Endometrium (tissue), 2 donors: ENCODE measurements at regions not wholly inside any gene's neighbourhood (a gene's known extent, or its start where the extent isn't known, plus 50 kb on each side); places are given as distances from the start of the nearest gene placed in this dataset.

ENCODE experiments used
- FAIRE-seq: peaks from 2 replicates; lab custom pipeline; 2012; peaks lifted over from hg19 to GRCh38; lab: Jason Lieb, UNC
- donor health status: control.
- donor health status: control.

- FAIRE-seq, result no peak
Measured at GRCh38 chr11:121740902-121741301, 288.1 kb upstream of the SORL1-AS1 start.

DNA sequence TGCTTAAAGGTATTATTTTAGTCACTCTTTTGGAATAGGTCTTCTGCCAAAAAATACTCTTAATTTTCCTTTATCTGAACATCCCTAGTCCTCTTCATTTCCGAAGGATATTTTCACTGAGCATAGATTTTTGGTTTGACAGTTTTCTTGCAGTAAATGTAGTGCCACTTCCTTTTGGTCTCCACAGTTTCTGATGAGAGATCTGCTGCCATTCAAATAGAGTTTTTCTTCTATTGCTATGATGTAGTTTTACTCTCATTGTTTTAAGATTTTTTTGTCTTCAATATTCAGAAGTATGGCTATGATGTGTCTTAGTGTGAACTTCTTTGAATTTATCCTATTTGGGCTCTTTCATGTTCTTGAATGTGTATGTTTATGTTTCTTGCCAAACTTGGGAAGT, 281.1 kb upstream of the SORL1-AS1 start:
- no peak for FAIRE-seq

GRCh38 chr11:121727942-121728341, 275.2 kb upstream of the SORL1-AS1 start:
- FAIRE-seq, result no peak

GRCh38 chr11:121723246-121723741, 270.5 kb upstream of the SORL1-AS1 start:
- FAIRE-seq, result no peak

GRCh38 chr11:121722431-121723245, 269.9 kb upstream of the SORL1-AS1 start:
- FAIRE-seq, result peak; percentile 63

GRCh38 chr11:121721961-121722360, 269.2 kb upstream of the SORL1-AS1 start:
- FAIRE-seq, result no peak

DNA sequence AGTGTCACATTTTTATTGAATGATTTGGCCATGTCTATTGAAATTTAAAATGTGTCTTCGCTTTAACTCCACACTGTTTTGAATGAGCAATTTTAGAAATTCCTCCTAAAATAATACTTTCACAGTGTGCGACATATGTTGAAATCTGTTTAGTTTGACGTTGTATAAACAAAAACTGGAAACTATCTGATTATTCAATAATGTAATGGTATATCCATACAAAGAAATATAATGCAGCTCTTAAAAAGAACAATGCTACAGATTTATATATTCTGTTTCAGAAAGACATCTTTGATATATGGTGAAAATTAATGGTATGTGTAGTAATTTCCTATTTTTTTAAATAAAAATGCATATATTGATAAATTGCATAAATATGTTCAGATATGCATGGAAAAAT, 268.7 kb upstream of the SORL1-AS1 start:
- peak; percentile 60 for FAIRE-seq

GRCh38 chr11:121717296-121717695, 264.5 kb upstream of the SORL1-AS1 start:
- FAIRE-seq, result no peak

- FAIRE-seq, result no peak
Measured at GRCh38 chr11:121716060-121716459, 263.3 kb upstream of the SORL1-AS1 start.

- no peak for FAIRE-seq
Measured at GRCh38 chr11:121715405-121715804, 262.6 kb upstream of the SORL1-AS1 start.

- no peak for FAIRE-seq
Measured at GRCh38 chr11:121714351-121714750, 261.6 kb upstream of the SORL1-AS1 start.

GRCh38 chr11:121711939-121712338, 259.2 kb upstream of the SORL1-AS1 start:
- no peak for FAIRE-seq

DNA sequence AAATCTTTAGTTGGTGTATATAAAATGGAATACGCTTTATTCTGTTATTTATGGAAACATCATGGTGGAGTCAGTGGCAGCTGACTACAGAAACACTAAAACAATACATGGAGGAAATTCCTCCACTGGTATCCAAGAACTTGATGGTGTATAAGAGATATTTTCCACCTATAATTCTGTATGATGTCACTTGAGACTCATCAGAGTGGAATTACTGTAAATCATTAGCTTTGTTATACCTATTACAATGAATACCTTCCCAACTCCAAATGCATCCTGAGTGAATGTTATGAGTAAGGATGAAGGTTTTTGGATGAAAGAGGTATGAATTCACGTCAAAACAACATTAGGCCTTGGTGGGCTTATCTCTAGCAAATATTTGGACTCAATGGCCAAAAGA, 258.5 kb upstream of the SORL1-AS1 start:
- no peak for FAIRE-seq

DNA sequence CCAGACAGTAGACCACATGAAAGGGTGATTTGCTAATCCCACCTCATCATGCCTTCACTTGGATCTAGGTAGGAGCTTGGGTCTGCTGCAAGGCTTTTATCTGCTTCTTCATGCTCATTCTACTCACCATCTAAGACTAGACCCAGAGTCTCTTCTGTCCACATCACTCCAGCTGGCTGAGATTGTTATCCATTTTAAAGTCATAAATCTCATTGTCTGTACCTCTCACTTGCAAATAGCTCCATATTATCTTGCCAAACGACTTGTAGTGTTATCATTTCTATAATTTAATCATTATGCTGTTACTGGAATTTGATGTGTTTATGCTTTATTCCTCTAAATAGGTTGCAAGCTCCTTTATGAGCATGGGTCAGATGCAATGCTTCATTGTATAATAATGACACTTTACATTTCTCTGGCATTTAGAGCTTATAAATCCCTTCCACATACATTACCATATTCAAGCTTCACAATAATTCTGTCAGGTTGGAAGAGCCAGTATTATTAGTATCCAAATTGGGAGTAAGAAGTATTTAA, 254.2 kb upstream of the SORL1-AS1 start:
- FAIRE-seq, result no peak

DNA sequence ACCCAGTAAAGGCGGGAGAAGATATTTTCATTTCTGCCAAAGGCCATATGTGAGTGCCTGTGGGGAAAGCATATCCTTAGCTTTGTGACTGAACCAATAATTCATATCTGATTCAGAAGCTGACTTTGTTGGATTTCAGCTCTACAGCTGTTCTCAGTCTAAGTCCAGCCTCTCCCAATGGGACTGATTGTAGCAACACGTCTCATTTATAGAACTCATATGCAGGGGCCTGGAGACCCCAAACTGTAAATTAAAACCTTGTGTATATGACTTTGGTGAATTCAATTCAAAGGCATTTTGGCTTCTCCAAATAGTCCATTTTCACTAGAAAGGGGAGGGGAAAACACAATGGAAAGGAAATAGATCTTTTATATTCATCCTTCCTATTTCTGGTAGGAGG, 250.4 kb upstream of the SORL1-AS1 start:
- no peak for FAIRE-seq

DNA sequence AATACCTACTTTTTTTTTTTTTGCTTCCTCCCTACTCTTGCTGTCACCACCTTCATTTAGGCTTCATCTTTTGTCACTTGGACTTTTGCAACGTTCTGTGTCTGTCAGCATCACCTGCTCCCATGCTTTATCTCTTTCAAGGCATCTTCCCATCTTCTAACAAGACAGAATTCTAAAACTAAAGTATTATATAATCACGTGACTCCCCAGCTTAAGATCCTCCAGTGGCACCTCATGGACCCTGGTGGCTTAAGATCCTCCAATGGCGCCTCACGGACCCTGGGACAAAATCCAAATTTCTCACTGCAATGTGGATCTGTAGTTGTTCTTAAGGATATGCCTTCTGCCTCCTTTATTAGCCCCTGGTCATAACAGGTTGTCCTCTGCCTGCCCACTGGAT, 248.2 kb upstream of the SORL1-AS1 start:
- no peak for FAIRE-seq

GRCh38 chr11:121699801-121700200, 247.0 kb upstream of the SORL1-AS1 start:
- no peak for FAIRE-seq

GRCh38 chr11:121696931-121697670, 244.3 kb upstream of the SORL1-AS1 start:
- FAIRE-seq, result no peak

- no peak for FAIRE-seq
Measured at GRCh38 chr11:121696177-121696871, 243.6 kb upstream of the SORL1-AS1 start.

DNA sequence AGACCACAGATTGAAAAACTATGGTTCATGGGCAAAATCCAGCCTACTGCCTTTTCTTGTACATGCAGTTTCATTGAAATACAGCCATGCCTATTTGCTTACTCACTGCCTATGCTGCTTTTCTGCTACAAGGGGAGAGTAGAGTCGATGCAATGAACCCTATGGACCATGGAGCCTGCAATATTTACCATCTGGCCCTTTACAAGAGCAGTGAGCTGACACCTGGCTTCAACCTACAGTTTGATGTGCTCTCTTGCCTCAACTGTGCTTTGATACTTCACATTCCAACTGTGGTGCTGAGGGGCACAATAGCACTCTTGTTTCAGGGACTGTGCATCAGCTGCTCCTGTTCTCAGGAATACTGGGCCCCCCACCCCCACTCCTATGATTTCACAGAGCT, 239.5 kb upstream of the SORL1-AS1 start:
- no peak for FAIRE-seq

DNA sequence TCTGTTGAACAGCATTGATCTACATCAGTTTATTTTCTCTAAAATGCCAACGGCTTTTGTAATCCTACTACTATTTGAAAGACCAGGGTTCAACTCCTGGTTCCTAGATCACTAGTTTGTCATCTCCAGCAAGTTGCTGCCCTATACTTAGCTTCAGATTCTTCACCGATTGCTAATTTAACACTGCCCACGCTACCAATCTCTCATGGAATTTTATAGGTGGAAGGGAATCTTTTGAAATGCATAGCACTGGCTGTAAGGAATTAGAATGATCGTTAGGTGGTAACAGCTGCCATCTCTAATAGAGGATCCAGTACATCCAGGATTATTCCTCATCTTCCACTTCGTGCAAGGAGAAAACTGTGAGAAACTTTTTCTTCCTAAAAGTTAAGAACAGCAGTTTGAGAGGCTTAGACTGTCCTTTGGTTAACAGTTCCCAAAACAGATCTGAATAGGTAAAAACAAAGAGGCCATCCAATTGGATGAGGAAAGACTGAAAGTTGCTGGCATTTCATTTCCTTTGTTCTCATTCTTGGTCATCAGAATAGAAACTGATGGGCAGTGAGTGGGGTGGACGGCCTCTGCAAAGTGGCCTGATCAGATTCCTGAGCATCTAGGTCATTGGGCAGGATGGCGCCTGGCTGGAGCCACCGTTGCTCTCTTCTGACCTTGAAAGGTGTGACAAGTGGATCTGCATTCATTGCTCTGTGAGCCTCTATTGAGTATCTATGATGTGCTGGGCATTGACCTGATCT, 236.3 kb upstream of the SORL1-AS1 start:
- no peak for FAIRE-seq

- FAIRE-seq, result peak; percentile 26
Measured at GRCh38 chr11:121688055-121688491, 235.3 kb upstream of the SORL1-AS1 start.
